ENCODE measurements at regions not wholly inside any gene's neighbourhood (a gene's known extent, or its start where the extent isn't known, plus 50 kb on each side); places are given as distances from the start of the nearest gene placed in this dataset.
A peak's percentile ranks its signal among the peaks of the same experiment; 100 is the strongest.
"Not testable (repeated sequence)": the region's sequence is repeated elsewhere in the genome, so short reads cannot be mapped to it uniquely, and the experiment has no call there.

DNA sequence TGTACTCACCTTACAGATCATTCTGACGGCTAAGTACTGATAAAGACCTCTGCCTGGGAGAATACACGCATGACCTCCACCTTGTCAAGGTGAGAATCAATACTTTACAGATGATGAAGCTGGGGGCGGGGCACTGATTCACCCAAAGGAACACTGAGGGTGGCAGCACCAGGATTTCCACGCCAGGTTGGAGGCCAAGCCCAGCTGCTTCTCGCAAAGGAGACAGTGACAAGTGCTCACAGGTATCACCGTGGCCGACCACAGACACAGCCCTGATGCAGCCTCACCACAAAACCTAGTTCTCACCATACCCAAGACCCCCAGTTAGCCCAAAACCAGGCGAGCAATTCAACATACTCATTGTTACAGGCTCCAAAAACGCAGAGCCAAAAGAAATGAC, 434.2 kb downstream of the SOX9 start:
- no peak for DNase-seq (ENCODE audit: low read depth in 2 of 2)

- DNase-seq (ENCODE audit: low read depth in 2 of 2), result peak in 1 of 2 experiments; percentile 8
Observed at GRCh38 chr17:72556944-72557826, 436.4 kb downstream of the SOX9 start.

- no peak for DNase-seq (ENCODE audit: low read depth in 2 of 2)
Observed at GRCh38 chr17:72558971-72559476, 438.2 kb downstream of the SOX9 start.

GRCh38 chr17:72560303-72561247, 439.8 kb downstream of the SOX9 start:
- DNase-seq (ENCODE audit: low read depth in 2 of 2), result no peak

GRCh38 chr17:72561266-72561665, 440.4 kb downstream of the SOX9 start:
- DNase-seq (ENCODE audit: low read depth in 2 of 2), result no peak

DNA sequence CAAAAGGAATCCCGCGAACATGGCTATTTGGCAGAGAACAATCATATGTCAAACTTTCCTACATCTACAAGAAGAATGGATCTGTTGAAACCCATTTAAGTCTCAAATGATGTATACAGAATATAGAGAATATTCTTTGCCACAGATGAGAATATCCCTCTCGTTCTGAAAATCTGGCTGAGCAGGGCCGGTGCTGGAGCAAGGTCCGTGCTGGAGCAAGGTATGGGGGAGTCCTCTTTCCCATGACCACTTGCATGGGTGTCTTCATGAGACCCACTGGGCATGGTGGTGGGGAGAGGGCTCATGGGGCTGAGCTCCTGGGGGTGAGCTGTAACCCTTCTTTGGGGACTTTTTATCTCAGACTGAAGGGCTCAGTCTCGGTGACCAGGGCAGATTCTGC, 440.9 kb downstream of the SOX9 start:
- no peak for DNase-seq (ENCODE audit: low read depth in 2 of 2)

GRCh38 chr17:72562615-72563188, 441.9 kb downstream of the SOX9 start:
- DNase-seq (ENCODE audit: low read depth in 2 of 2), result no peak

GRCh38 chr17:72563952-72564351, 443.1 kb downstream of the SOX9 start:
- DNase-seq (ENCODE audit: low read depth in 2 of 2), result no peak

DNA sequence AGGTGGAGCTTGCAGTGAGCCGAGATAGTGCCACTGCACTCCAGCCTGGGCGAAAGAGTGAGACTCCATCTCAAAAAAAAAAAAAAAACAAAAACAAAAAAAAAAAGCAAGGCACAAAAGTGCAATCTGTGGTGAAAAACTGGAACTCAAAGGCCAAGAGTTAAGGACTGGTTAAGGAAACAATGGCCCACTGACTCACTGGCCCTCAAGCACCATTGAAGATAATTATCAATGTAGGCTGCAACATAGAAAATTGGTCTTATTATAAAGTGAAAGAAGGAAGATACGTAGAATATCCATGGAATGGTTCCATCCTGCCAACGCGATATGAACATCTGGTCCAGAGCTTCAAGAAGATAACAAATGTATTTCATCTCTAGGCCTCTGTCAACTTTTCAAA, 444.2 kb downstream of the SOX9 start:
- no peak for DNase-seq (ENCODE audit: low read depth in 2 of 2)

- no peak for DNase-seq (ENCODE audit: low read depth in 2 of 2)
Observed at GRCh38 chr17:72565758-72566157, 444.9 kb downstream of the SOX9 start.

- DNase-seq (ENCODE audit: low read depth in 2 of 2), result no peak
Observed at GRCh38 chr17:72566671-72567484, 446.1 kb downstream of the SOX9 start.

DNA sequence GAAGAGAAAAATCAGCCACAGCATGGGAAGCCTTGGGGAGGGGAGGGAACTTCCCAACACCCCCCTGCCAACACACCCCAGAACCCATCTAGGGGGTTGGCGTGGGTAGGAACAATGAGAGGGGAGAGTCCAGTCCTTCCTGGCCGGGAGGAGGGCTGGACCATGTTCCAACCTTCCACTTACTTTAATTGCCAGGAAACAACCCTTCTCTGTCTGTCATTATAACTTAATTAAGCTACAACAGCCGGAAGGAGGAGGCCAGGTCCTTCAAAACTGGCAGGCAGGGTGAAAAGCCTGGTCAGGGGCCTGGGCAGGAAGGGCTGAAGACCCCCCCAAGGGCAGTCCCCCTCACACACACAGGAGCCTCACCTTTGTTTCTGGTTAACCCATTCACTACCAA, 447.0 kb downstream of the SOX9 start:
- DNase-seq (ENCODE audit: low read depth in 2 of 2), result no peak

DNA sequence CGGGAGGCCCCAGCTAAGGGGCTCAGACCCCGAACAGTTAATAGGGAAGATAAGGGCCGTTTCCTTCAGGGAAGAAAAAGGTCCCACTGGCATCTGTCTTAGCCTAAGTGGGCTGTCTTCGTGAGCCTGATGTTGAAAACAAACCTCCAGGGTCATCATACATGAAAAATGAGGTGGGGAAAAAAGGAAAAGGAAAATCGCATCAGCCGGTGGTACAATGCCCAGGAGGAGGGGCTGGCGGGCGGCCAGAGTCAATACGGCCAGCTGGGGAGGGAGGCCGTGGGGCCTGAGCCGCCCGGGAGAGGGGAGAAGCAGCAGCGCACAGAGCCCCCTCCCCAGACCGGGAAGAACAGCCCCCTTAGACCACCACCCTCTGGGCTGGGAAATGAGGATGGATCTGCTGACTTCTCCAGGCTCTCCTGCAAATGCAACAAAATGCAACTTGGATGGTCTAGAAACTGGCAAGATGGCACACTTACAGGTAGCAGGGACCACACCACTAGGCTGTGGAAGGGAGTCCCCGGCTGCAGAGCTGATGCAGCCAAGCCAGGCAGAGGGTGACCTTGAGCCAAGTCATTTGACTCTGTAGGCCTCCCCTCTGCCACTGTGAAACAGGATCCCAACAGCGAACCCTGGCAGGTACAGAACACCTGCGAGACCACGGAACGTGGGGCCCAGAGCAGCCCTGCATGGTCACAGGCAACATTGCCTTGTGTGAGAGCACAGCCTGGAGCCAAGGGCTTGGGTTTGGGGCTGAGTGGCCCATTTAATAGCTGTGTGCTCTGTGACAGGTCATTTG, 448.5 kb downstream of the SOX9 start:
- DNase-seq (ENCODE audit: low read depth in 2 of 2), result no peak

DNA sequence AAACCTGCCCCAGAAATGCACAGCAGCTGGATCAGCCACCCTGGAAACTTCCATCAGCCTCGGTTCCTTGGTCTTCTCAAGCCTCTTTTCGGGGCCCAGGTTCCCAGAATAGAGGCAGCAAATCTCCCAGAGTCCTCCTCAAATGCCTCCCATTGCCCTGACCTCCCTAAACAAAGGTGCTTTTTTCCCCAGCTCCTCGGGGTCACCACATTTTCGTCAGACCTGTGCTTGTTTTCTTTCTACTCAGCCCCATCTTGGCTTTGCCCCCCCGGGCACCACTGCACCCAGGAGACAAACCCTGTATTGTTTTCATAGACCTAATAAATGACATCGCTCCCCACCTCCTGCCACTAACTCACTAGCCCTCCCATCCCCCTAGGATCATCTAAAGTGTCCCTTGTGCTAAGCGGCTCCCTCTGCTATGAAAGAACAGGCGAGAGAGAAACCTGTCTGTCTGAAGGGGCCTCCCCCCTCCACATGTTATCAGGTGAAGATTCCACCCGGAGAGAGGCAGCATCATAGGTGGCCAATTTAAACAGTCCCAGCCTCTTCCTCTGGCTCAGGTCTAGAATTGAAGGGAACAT, 451.1 kb downstream of the SOX9 start:
- DNase-seq (ENCODE audit: low read depth in 2 of 2), result no peak

GRCh38 chr17:72572604-72573491, 452.0 kb downstream of the SOX9 start:
- DNase-seq (ENCODE audit: low read depth in 2 of 2), result no peak

DNA sequence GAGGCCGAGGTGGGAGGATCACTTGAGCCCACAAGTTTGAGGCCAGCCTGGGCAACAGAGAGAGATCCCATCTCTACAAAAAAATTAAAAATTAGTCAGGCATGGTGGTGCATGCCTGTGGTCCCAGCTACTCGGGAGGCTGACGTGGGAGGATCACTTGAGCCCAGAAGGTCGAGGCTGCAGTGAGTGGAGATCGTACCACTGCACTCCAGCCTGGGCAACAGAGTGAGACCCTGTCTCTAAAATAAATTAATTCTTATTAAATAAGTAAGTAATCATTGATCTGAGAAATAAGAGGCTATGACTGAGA, 452.6 kb downstream of the SOX9 start:
- DNase-seq (ENCODE audit: low read depth in 2 of 2), result not testable (repeated sequence)

DNA sequence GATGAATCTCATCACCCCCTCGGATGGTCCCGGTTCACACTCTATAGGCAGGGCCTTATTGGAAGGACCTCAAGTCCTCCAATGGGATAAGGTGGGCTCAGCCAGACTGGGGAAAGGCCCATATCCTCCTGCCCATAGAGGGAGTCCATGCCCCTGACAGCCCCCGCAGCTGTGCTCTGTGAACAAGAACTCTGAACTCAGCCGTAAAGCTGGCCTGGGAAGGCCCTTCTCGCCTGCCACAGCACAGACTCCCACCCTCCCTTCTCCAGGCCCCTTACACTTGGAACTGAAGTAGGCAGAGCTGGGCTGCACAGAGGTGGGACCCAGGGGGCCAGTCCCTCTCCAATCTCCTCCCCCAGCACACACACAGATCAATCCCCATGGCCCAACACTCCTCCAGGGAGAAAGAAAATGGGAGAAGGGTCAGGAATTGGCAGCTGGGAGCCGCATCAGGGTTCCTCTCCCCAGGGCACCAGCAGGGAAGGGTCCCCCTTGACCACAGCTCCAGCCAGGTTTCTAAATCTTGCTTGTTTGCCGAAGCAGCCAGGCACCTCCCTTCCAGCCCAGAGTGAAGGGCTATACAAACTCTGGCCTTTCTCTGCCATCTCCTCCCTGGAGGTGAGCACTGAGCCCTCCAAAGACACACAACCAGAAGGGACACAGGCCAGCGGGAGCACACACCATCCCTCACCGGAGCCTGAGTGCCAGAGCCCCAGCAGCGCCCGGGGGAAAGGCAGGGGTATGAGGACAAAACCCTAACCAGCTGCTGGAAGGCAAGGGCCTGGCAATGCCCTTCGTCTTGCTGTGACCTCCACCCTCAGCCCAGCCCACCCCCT, 454.1 kb downstream of the SOX9 start:
- no peak for DNase-seq (ENCODE audit: low read depth in 2 of 2)

GRCh38 chr17:72575542-72576233, 454.9 kb downstream of the SOX9 start:
- no peak for DNase-seq (ENCODE audit: low read depth in 2 of 2)
